Heart left ventricle (tissue), 16 donors: ENCODE measurements at regions not wholly inside any gene's neighbourhood (a gene's known extent, or its start where the extent isn't known, plus 50 kb on each side); places are given as distances from the start of the nearest gene placed in this dataset.

Experiments used
- ATAC-seq, 4 donors: fragments of 200-7000 bp; cut with Tn5 transposase; one replicate each; pipeline ENCODE4 v1.9.1; 2020 to 2022; ENCODE audit warnings: moderate library complexity in 4 of 4, mild to moderate bottlenecking in 3 of 4, moderate number of reproducible peaks in 1 of 4
- DNase-seq, 5 donors: peaks; one replicate each; pipeline ENCODE4 v3.0.0-alpha.2; 2020
- H3K27ac ChIP-seq, 12 donors: fragments of 200-600 bp; sonication (generic) in 4 of 12; one replicate each; pipeline versions ENCODE4 v1.5.0 to v1.8.0; 2016 to 2022; ENCODE audit warnings: mild to moderate bottlenecking in 2 of 12
- H3K27me3 ChIP-seq, 9 donors: fragments of 200-600 bp; sonication (generic) in 2 of 9; one replicate each; pipeline versions ENCODE4 v1.5.1 to v1.8.0; 2016 to 2022; ENCODE audit warnings: mild to moderate bottlenecking in 3 of 9
- H3K36me3 ChIP-seq, 9 donors: fragments of 200-600 bp; sonication (generic) in 2 of 9; one replicate each; pipeline versions ENCODE4 v1.5.0 to v1.8.0; 2018 to 2022; ENCODE audit warnings: mild to moderate bottlenecking in 2 of 9
- H3K4me1 ChIP-seq, 12 donors: fragments of 200-600 bp; sonication (generic) in 4 of 12; one replicate each; pipeline versions ENCODE4 v1.5.0 to v1.8.0; 2016 to 2022; ENCODE audit warnings: mild to moderate bottlenecking in 3 of 12
- H3K4me3 ChIP-seq, 12 donors: fragments of 200-600 bp; sonication (generic) in 4 of 12; one replicate each; pipeline versions ENCODE4 v1.5.0 to v1.8.0; 2017 to 2022; ENCODE audit warnings: mild to moderate bottlenecking in 9 of 12, moderate library complexity in 4 of 12
- H3K9me3 ChIP-seq, 12 donors: fragments of 200-600 bp; sonication (generic) in 4 of 12; one replicate each; pipeline versions ENCODE4 v1.5.0 to v1.8.0; 2016 to 2022; ENCODE audit warnings: mild to moderate bottlenecking in 1 of 12
- POLR2A ChIP-seq, 2 donors: fragments of 450-650 bp; IDR thresholded peaks; one replicate each; pipeline ENCODE4 v1.6.1; 2017; ENCODE audit warnings: antibody characterized with exemption in 2 of 2, mild to moderate bottlenecking in 2 of 2, moderate library complexity in 2 of 2
- WGBS, 4 donors: extraction: QIAGEN DNeasy Blood & Tissue Kit in 2 of 4; methylation state at CpG; one replicate each; pipeline versions ENCODE4 v1.1.5 to v1.1.7; 2013 to 2018; 5-methylcytosine and 5-hydroxymethylcytosine counted together
- intact Hi-C, 10 donors: fragments of 100-400 bp; cut with DNase I; formaldehyde crosslinking; loops; one replicate each; pipeline versions ENCODE4 v1.11.1 to v1.14.2; 2022
- TF ChIP-seq, protein P1 (sequence below), 12 donors: fragments of 200-600 bp; sonication (generic) in 4 of 12; IDR thresholded peaks; one replicate each; pipeline versions ENCODE4 v1.5.0 to v1.8.0; 2018 to 2022; ENCODE audit warnings: antibody characterized with exemption in 12 of 12, mild to moderate bottlenecking in 5 of 12
- donor health status: ischemic (EF 13 %, LVEDD 7.1; RV severe dilation, severe dysfunction).
- donor health status: healthy with polysubstance abuse.
- donor health status: DM: no; HTN: yes; CAD: no.
- donor health status: DM: no; HTN: no; CAD: no.
- donor health status: ischemic (EF 25% LVEDD 6.9; RV normal size, moderate dysfunction).
- donor health status: ischemic (EF 25% LVEDD 5.7; RV mildly dilated, moderate dysfunction).
- donor health status: healthy.
- donor health status: DM: yes; HTN: yes; CAD: no.
- donor health status: ischemic (EF 35%, LVEDD 5.7; RV mildly dilated, moderate dysfunction).
- donor health status: nonischemic (EF 11% LVEDD 7.7; RV severe dilation, severe dysfunction).
- donor health status: DM: yes; HTN: yes; CAD: no.
- donor health status: PGD.
- donor health status: ischemic (EF 29% LVEDD 5.4; RV normal size, mild dysfunction).
- donor health status: nonischemic (EF 23%, LVEDD 6.1; RV moderate dilation, normal function).

DNA sequence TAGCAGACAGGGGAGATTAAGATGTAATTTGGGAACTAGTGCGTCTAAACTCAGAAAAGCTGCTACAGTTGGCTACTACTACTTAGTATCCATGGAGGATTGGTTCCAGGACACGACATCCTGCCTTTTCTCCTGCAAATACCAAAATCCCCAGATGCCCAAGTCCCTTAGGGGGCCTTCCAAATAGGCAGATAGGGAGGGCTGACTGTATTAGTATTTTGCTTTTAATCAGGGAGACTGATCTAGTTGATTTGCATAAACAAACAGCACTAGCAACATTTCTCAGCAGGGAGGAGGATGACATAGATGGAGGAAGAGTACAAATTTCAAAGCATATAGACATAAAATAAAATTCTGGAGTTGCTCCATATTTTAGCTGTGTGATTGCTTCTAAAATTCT lies 621.6 kb upstream of the GOT2 start:
- Histone ChIP-seq H3K4me3 (no peak overlapping the region), H3K9me3 (no peaks in the 10 kb centered on the region), H3K36me3 (no peaks in the 10 kb centered on the region), H3K27me3 (no peaks in the 10 kb centered on the region), H3K27ac (no peak overlapping the region), H3K4me1 (no peaks in the 10 kb centered on the region)
- 37 to 45% (median 42%) methylated on average over 2 of the region's 2 CpGs for WGBS, 4 donors
- TF ChIP-seq POLR2A (IDR thresholded peaks at IDR 0.05) = no peak
- TF ChIP-seq, protein P1, sequence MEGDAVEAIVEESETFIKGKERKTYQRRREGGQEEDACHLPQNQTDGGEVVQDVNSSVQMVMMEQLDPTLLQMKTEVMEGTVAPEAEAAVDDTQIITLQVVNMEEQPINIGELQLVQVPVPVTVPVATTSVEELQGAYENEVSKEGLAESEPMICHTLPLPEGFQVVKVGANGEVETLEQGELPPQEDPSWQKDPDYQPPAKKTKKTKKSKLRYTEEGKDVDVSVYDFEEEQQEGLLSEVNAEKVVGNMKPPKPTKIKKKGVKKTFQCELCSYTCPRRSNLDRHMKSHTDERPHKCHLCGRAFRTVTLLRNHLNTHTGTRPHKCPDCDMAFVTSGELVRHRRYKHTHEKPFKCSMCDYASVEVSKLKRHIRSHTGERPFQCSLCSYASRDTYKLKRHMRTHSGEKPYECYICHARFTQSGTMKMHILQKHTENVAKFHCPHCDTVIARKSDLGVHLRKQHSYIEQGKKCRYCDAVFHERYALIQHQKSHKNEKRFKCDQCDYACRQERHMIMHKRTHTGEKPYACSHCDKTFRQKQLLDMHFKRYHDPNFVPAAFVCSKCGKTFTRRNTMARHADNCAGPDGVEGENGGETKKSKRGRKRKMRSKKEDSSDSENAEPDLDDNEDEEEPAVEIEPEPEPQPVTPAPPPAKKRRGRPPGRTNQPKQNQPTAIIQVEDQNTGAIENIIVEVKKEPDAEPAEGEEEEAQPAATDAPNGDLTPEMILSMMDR (IDR thresholded peaks at IDR 0.05) = no peak
- ATAC-seq (no peak), DNase-seq (no peak)
- intact Hi-C loops = no loop called here

DNA sequence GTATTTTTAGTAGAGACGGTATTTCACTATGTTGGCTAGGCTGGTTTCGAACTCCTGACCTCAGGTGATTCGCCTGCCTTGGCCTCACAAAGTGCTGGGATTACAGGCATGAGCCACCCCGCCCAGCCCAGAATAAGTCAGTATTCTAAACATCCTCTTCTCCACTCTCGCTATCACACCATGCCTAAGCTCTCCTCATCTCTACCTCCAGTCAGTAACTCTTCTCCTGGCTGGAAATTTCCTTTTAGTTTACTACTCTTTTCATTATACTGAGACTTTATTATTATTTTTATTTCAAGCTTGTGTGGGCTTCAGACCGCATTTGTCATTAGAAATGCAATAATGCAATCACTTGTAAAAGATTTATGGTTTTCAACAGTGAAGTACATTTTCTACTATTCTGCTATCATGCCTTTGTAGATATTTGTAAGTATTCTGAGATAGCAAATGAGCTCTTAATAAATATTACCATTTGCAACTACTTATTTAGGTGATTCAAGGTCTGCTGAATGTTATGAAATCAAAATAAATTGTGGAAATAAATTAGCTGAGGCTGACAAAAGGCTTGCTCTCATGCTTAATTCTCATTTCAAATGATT lies 617.3 kb upstream of the GOT2 start:
- H3K4me1 ChIP-seq = no peaks in the 10 kb centered on the region
- no peaks in the 10 kb centered on the region for H3K9me3 ChIP-seq
- no peak overlapping the region for H3K4me3 ChIP-seq
- DNase-seq = no peak
- 83 to 90% (median 89%) methylated on average over 6 of the region's 6 CpGs for WGBS, 4 donors
- H3K27ac ChIP-seq = no peak overlapping the region
- no peaks in the 10 kb centered on the region for H3K27me3 ChIP-seq
- intact Hi-C loops = no loop called here
- TF ChIP-seq, protein P1 (IDR thresholded peaks at IDR 0.05) = no peak
- no peak for TF ChIP-seq POLR2A (IDR thresholded peaks at IDR 0.05)
- no peak for ATAC-seq
- H3K36me3 ChIP-seq = no peaks in the 10 kb centered on the region

DNA sequence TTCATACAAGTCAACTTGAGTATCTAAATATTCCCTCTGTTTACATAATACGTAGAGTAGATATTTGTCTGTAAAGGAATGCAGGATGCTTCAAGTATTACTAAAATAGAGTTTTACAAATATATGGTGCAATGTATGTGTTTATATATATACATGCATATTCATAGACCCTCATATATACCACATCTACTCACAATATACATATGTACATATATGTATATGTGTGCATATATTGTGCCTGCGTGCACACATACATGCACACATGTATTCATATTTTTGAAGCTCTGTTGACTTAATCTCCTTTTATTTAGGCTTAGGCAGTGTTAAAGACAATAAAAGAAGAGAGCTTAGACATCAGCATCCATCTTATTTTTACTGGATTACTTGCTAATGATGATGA lies 616.6 kb upstream of the GOT2 start:
- Histone ChIP-seq H3K4me3 (no peak overlapping the region), H3K4me1 (no peaks in the 10 kb centered on the region), H3K9me3 (no peaks in the 10 kb centered on the region), H3K36me3 (no peaks in the 10 kb centered on the region), H3K27me3 (no peaks in the 10 kb centered on the region), H3K27ac (no peak overlapping the region)
- intact Hi-C loops = no loop called here
- ATAC-seq (no peak), DNase-seq (no peak)
- WGBS, 4 donors = 92 to 95% (median 94%) methylated on average over 2 of the region's 2 CpGs
- TF ChIP-seq, protein P1 (IDR thresholded peaks at IDR 0.05) = no peak
- no peak for TF ChIP-seq POLR2A (IDR thresholded peaks at IDR 0.05)

DNA sequence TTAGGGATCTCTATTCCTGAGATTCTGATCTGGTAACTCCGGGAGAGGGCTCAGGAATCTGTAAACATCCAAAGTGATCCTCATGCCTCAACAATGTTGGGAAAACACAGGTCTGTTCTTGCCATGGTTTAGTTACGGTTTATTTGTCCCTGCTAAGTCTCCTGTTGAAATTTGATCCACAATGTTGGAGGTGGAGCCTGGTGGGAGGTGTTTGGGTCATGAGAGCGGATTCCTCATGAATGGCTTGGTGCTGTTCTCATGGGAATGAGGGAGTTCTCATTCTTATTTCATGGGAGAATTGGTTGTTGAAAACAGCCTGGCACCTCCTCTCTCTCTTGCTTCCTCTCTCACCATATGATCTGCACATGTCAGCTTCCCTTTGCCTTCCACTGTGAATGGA lies 608.6 kb upstream of the GOT2 start:
- no peak for DNase-seq
- peaks cover 0 to 6% (median 0%) of the 10 kb centered on the region in 9 donors for H3K27me3 ChIP-seq
- intact Hi-C loops = no loop called here
- TF ChIP-seq POLR2A (IDR thresholded peaks at IDR 0.05) = no peak
- TF ChIP-seq, protein P1 (IDR thresholded peaks at IDR 0.05) = no peak
- H3K4me1 ChIP-seq = no peaks in the 10 kb centered on the region
- H3K27ac ChIP-seq = no peak overlapping the region
- no peaks in the 10 kb centered on the region for H3K9me3 ChIP-seq
- H3K4me3 ChIP-seq = no peak overlapping the region
- WGBS, 4 donors = 69 to 83% (median 80%) methylated on average over 3 of the region's 3 CpGs
- no peak for ATAC-seq
- H3K36me3 ChIP-seq = no peaks in the 10 kb centered on the region
